IMR-90 (cell line): ENCODE measurements at regions not wholly inside any gene's neighbourhood (a gene's known extent, or its start where the extent isn't known, plus 50 kb on each side); places are given as distances from the start of the nearest gene placed in this dataset.

Experiments used
- ATAC-seq: fragments of 200-7000 bp; cut with Tn5 transposase; 2 replicates; pipeline ENCODE4 v1.9.1; 2020; ENCODE audit warnings: low read depth, mild to moderate bottlenecking, moderate library complexity
- BruUV-seq: library from RNA; stranded (reverse); fragments of 400-500 nt; replicated peaks from 2 replicates; lab custom pipeline; 2021; lab: Mats Ljungman, UMichigan
- CTCF ChIA-PET: fragments of 300-600 bp; formaldehyde crosslinking; extraction: SDS; loops from one replicate; lab custom pipeline; 2021; ENCODE audit warnings: antibody characterized with exemption; lab: Yijun Ruan, JAX
- POLR2A ChIA-PET: fragments of 300-600 bp; sonication (Branson Sonifier 250); formaldehyde crosslinking; loops from one replicate; lab custom pipeline; 2022; ENCODE audit warnings: antibody characterized with exemption; ENCODE audit not compliant: unreplicated experiment; lab: Charles Lee
- DNase-seq: peaks from one replicate; pipeline ENCODE4 v3.0.0; 2013
- H2AFZ ChIP-seq: replicated peaks from 2 replicates; pipeline ENCODE3; 2013; ENCODE audit warnings: low read length, mild to moderate bottlenecking; ENCODE audit not compliant: poor library complexity
- H2AK5ac ChIP-seq: 2 replicates; pipeline ENCODE4 v1.6.1; 2013; ENCODE audit warnings: low read depth, low read length, inconsistent platforms
- H2AK9ac ChIP-seq: replicated peaks from 2 replicates; pipeline ENCODE3; 2013; ENCODE audit warnings: mild to moderate bottlenecking, low read depth, low read length, moderate library complexity; ENCODE audit not compliant: poor library complexity
- H2BK120ac ChIP-seq: 2 replicates; pipeline ENCODE4 v1.6.1; 2013; ENCODE audit warnings: low read depth, low read length, inconsistent platforms
- H2BK15ac ChIP-seq: 3 replicates; pipeline ENCODE4 v1.6.1; 2013; ENCODE audit warnings: low read depth, low read length, inconsistent platforms
- H2BK20ac ChIP-seq: 2 replicates; pipeline ENCODE4 v1.6.1; 2013; ENCODE audit warnings: low read depth, mild to moderate bottlenecking, inconsistent platforms, low read length, moderate library complexity
- H2BK5ac ChIP-seq: 2 replicates; pipeline ENCODE4 v1.6.1; 2013; ENCODE audit warnings: mild to moderate bottlenecking, low read depth, low read length, inconsistent platforms; ENCODE audit not compliant: poor library complexity, severe bottlenecking
- H3K14ac ChIP-seq: replicated peaks from 2 replicates; pipeline ENCODE4 v1.6.1; 2013; ENCODE audit warnings: low read depth, low read length, inconsistent platforms
- H3K18ac ChIP-seq: 2 replicates; pipeline ENCODE4 v1.6.1; 2013; ENCODE audit warnings: low read depth, low read length, control low read depth
- H3K23ac ChIP-seq: 2 replicates; pipeline ENCODE4 v1.6.1; 2013; ENCODE audit warnings: low read depth, low read length, inconsistent platforms
- H3K27ac ChIP-seq: 2 replicates; pipeline ENCODE4 v1.5.1; 2013; ENCODE audit warnings: mild to moderate bottlenecking, control low read depth, low read length; ENCODE audit not compliant: insufficient read depth
- H3K27me3 ChIP-seq: 2 replicates; pipeline ENCODE4 v1.6.1; 2013; ENCODE audit warnings: low read length; ENCODE audit not compliant: control insufficient read depth, insufficient read depth
- H3K36me3 ChIP-seq: 2 replicates; pipeline ENCODE4 v1.6.1; 2013; ENCODE audit warnings: low read length, mixed read lengths; ENCODE audit not compliant: control insufficient read depth, insufficient read depth
- H3K4ac ChIP-seq: 2 replicates; pipeline ENCODE4 v1.6.1; 2013; ENCODE audit warnings: low read depth, low read length, inconsistent platforms
- H3K4me1 ChIP-seq: 2 replicates; pipeline ENCODE4 v1.6.1; 2013; ENCODE audit warnings: low read length, mixed read lengths; ENCODE audit not compliant: control insufficient read depth, insufficient read depth
- H3K4me2 ChIP-seq: 2 replicates; pipeline ENCODE4 v1.6.1; 2013; ENCODE audit warnings: low read depth, mild to moderate bottlenecking, control low read depth, low read length, moderate library complexity
- H3K4me3 ChIP-seq: 2 replicates; pipeline ENCODE4 v1.5.1; 2013; ENCODE audit warnings: low read depth, mild to moderate bottlenecking, control low read depth, low read length, moderate library complexity; ENCODE audit not compliant: insufficient read depth
- H3K56ac ChIP-seq: 2 replicates; pipeline ENCODE4 v1.6.1; 2013; ENCODE audit warnings: low read length, inconsistent platforms; ENCODE audit not compliant: insufficient read depth; ENCODE audit errors: extremely low read depth
- H3K79me1 ChIP-seq, 2 experiments: 2 replicates each; pipeline ENCODE4 v1.6.1; 2013; ENCODE audit warnings: low read length in 2 of 2, inconsistent platforms in 1 of 2, low read depth in 1 of 2
- H3K9ac ChIP-seq: 2 replicates; pipeline ENCODE4 v1.6.1; 2013; ENCODE audit warnings: low read depth, low read length, control low read depth
- H3K9me1 ChIP-seq: 2 replicates; pipeline ENCODE4 v1.6.1; 2013; ENCODE audit warnings: low read length, inconsistent platforms; ENCODE audit not compliant: insufficient read depth
- H3K9me3 ChIP-seq: 2 replicates; pipeline ENCODE4 v1.6.1; 2013; ENCODE audit warnings: low read length; ENCODE audit not compliant: control insufficient read depth, insufficient read depth
- H4K20me1 ChIP-seq: 2 replicates; pipeline ENCODE4 v1.6.1; 2013; ENCODE audit warnings: low read length, inconsistent platforms; ENCODE audit not compliant: insufficient read depth
- H4K5ac ChIP-seq: 2 replicates; pipeline ENCODE4 v1.6.1; 2013; ENCODE audit warnings: mild to moderate bottlenecking, low read depth, low read length, control low read depth
- H4K8ac ChIP-seq, 2 experiments: 2 replicates each; pipeline ENCODE4 v1.6.1; 2013; ENCODE audit warnings: low read depth in 2 of 2, low read length in 2 of 2, control low read depth in 1 of 2, inconsistent platforms in 1 of 2
- H4K91ac ChIP-seq: 2 replicates; pipeline ENCODE4 v1.6.1; 2013; ENCODE audit warnings: low read depth, low read length, inconsistent platforms; ENCODE audit not compliant: insufficient read depth
- CEBPB ChIP-seq: IDR thresholded peaks from 2 replicates; pipeline ENCODE4 v1.6.1; 2012; ENCODE audit warnings: low read depth, low read length, improper control_type of control experiment
- FOS ChIP-seq: fragments of 150-350 bp; IDR thresholded peaks from 2 replicates; pipeline ENCODE4 v1.6.1; 2016; ENCODE audit warnings: low read depth, low read length
- MAZ ChIP-seq: IDR thresholded peaks from 2 replicates; pipeline ENCODE4 v1.6.1; 2012; ENCODE audit warnings: low read depth, mild to moderate bottlenecking, low read length, improper control_type of control experiment, moderate library complexity, borderline replicate concordance
- WGBS, 2 experiments: methylation state at CpG; one replicate each; pipeline versions ENCODE4 v1.1.5 to v1.1.7; 2013; ENCODE audit warnings: missing lambda C conversion rate in 2 of 2; ENCODE audit not compliant: insufficient read length in 1 of 2; ENCODE audit errors: extremely low coverage in 2 of 2; 5-methylcytosine and 5-hydroxymethylcytosine counted together
- dilution Hi-C: fragments of 300-500 bp; cut with HindIII; formaldehyde crosslinking; loops from one replicate; pipeline ENCODE4 v1.14.3; 2018; ENCODE audit warnings: low sequenced_read_pairs; ENCODE audit not compliant: unreplicated experiment
- in situ Hi-C: fragments of 300-500 bp; cut with MboI; formaldehyde crosslinking; loops from 3 replicates; pipeline ENCODE4 v1.14.3; 2019; ENCODE audit warnings: low sequenced_read_pairs, inconsistent platforms, mixed read lengths
- intact Hi-C: fragments of 100-400 bp; cut with micrococcal nuclease; formaldehyde crosslinking; loops from 2 replicates; pipeline ENCODE4 v1.10.0; 2022
- TF ChIP-seq, protein P1 (sequence below): fragments of 150-350 bp; IDR thresholded peaks from 2 replicates; pipeline ENCODE4 v1.6.1; 2017; ENCODE audit warnings: mild to moderate bottlenecking, antibody characterized with exemption, low read length, low read depth
- TF ChIP-seq, protein P2 (sequence below): fragments of 150-350 bp; IDR thresholded peaks from 2 replicates; pipeline ENCODE4 v1.6.1; 2016; ENCODE audit warnings: low read depth, mild to moderate bottlenecking, low read length, moderate library complexity, borderline replicate concordance

DNA sequence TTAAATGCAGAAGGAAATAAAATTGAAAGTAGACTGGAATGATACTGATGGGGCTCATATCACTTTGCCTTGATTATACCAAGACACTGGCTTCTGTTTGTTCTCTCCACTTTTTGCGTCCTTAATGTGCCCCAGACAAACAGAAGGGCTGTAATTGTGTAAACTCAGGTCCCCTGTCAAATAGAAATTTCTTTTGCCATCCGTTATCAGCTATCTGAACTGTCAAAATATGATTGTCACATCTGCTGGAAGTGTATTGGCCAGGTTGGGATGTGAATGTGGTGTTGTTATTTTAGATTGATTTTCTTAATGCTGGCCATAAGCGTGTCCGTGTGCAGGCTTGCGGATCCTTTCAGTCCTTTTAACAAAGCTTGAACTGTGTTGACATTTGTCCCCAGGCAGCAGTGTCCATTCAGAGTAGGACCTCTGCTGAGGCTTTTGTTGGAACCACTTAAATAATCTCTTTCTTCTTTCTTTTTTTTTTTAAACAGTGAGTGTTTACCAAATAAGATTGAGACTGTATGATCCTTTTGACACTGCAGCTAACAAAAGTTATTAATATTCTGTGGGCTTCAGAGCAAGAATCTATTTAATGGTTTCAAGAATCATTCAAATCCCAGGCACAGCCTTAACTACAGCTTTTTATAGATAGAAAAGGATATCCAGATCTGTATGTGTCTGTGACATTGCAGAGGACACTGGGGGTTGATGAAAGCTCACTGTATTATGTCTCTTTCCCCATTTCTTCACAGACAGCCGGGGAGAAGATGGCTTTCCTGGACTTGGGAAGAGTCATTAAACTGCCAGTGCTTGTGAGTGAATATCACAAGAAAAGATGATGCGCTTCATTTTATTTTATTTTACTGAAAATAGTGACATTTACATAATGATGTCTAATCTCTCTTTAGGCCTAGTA, 171.7 kb downstream of the ZNF608 start:
- Histone ChIP-seq H3K18ac (no peak overlapping the region), H4K20me1 (no peaks in the 10 kb centered on the region), H2AK9ac (no peak overlapping the region), H2AK5ac (no peak overlapping the region), H4K91ac (no peak overlapping the region), H4K5ac (no peak overlapping the region), H3K56ac (no peak overlapping the region), H3K4me3 (no peak overlapping the region), H3K4me2 (no peak overlapping the region), H3K14ac (no peak overlapping the region), H3K9ac (no peak overlapping the region), H3K79me1 (no peaks in the 10 kb centered on the region), H3K23ac (no peak overlapping the region), H2BK5ac (no peak overlapping the region), H2BK20ac (no peak overlapping the region), H2BK120ac (no peak overlapping the region), H3K4ac (no peak overlapping the region), H3K9me3 (no peaks in the 10 kb centered on the region), H3K27me3 (no peaks in the 10 kb centered on the region), H2AFZ (no peak overlapping the region), H3K36me3 (no peaks in the 10 kb centered on the region), H3K27ac (no peak overlapping the region), H3K4me1 (no peaks in the 10 kb centered on the region; the same call in 1 of the 2 replicates), H4K8ac (no peak overlapping the region), H3K9me1 (no peaks in the 10 kb centered on the region), H2BK15ac (no peak overlapping the region)
- in situ Hi-C loops = no loop called here
- no CpG with 5 or more reads among the region's 7 CpGs for WGBS, 2 experiments
- no TSS peak for BruUV-seq
- ChIA-PET CTCF (interaction anchor here (0.6 kb wide), 1 partner anchor 976 kb away, joined by 3 read pairs; no protein-coding TSS in a partner anchor), POLR2A (no interaction called here)
- dilution Hi-C loops = no loop called here
- ATAC-seq = no peak
- intact Hi-C loops = no loop called here
- TF ChIP-seq CEBPB = no peak
- TF ChIP-seq, protein P1, sequence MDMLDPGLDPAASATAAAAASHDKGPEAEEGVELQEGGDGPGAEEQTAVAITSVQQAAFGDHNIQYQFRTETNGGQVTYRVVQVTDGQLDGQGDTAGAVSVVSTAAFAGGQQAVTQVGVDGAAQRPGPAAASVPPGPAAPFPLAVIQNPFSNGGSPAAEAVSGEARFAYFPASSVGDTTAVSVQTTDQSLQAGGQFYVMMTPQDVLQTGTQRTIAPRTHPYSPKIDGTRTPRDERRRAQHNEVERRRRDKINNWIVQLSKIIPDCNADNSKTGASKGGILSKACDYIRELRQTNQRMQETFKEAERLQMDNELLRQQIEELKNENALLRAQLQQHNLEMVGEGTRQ = no peak
- TF ChIP-seq, protein P2, sequence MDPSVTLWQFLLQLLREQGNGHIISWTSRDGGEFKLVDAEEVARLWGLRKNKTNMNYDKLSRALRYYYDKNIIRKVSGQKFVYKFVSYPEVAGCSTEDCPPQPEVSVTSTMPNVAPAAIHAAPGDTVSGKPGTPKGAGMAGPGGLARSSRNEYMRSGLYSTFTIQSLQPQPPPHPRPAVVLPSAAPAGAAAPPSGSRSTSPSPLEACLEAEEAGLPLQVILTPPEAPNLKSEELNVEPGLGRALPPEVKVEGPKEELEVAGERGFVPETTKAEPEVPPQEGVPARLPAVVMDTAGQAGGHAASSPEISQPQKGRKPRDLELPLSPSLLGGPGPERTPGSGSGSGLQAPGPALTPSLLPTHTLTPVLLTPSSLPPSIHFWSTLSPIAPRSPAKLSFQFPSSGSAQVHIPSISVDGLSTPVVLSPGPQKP = no peak
- no peak for TF ChIP-seq FOS
- no peak for TF ChIP-seq MAZ
- DNase-seq = no peak
